ENCODE measurements at regions not wholly inside any gene's neighbourhood (a gene's known extent, or its start where the extent isn't known, plus 50 kb on each side); places are given as distances from the start of the nearest gene placed in this dataset.

- H3K27me3 Mint-ChIP-seq = peaks cover 19% of the 10 kb centered on the region
- no peak overlapping the region for H3K4me3 Mint-ChIP-seq
- H3K9me3 Mint-ChIP-seq = no peaks in the 10 kb centered on the region
- DNase-seq = no peak
- H3K27ac Mint-ChIP-seq = no peak overlapping the region
- no peaks in the 10 kb centered on the region for H3K36me3 Mint-ChIP-seq
- H3K4me1 Mint-ChIP-seq = peaks cover 6% of the 10 kb centered on the region
Measured at GRCh38 chr10:78405736-78406135, 372.1 kb downstream of the RPS24 start.

- Mint-ChIP-seq H3K36me3 (no peaks in the 10 kb centered on the region), H3K4me3 (peak overlapping the region; percentile 72), H3K27me3 (peaks cover 19% of the 10 kb centered on the region), H3K9me3 (no peaks in the 10 kb centered on the region), H3K4me1 (peaks cover 6% of the 10 kb centered on the region), H3K27ac (no peak overlapping the region)
- no peak for DNase-seq
Measured at GRCh38 chr10:78406648-78407008, 373.0 kb downstream of the RPS24 start.

- Mint-ChIP-seq H3K27me3 (peaks cover 19% of the 10 kb centered on the region), H3K4me3 (peak overlapping the region; percentile 72), H3K36me3 (no peaks in the 10 kb centered on the region), H3K27ac (no peak overlapping the region), H3K4me1 (peaks cover 6% of the 10 kb centered on the region), H3K9me3 (no peaks in the 10 kb centered on the region)
- DNase-seq = peak; percentile 66
Measured at GRCh38 chr10:78407009-78407711, 373.5 kb downstream of the RPS24 start.

DNA sequence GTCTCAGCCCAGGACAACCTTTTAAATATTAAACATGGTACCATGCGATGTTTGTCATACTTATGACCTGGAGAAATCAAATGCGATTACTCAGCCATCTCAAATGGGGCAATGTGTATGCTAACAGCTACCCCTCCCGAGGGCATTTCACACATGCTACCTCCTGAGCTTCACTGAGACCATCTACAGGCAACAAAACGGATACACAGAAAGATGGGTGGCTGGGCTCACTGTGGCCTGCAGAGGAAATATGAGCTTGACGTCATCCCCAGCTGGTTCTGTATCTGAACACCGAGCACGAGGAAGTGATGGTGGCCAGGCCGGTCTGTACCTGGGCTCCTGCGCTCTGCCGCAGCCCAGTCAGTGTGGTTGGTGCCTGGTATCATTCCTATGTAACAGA is 374.3 kb downstream of the RPS24 start:
- no peak overlapping the region for H3K4me3 Mint-ChIP-seq
- no peaks in the 10 kb centered on the region for H3K9me3 Mint-ChIP-seq
- no peaks in the 10 kb centered on the region for H3K36me3 Mint-ChIP-seq
- DNase-seq = no peak
- peaks cover 19% of the 10 kb centered on the region for H3K27me3 Mint-ChIP-seq
- peaks cover 6% of the 10 kb centered on the region for H3K4me1 Mint-ChIP-seq
- H3K27ac Mint-ChIP-seq = no peak overlapping the region

DNA sequence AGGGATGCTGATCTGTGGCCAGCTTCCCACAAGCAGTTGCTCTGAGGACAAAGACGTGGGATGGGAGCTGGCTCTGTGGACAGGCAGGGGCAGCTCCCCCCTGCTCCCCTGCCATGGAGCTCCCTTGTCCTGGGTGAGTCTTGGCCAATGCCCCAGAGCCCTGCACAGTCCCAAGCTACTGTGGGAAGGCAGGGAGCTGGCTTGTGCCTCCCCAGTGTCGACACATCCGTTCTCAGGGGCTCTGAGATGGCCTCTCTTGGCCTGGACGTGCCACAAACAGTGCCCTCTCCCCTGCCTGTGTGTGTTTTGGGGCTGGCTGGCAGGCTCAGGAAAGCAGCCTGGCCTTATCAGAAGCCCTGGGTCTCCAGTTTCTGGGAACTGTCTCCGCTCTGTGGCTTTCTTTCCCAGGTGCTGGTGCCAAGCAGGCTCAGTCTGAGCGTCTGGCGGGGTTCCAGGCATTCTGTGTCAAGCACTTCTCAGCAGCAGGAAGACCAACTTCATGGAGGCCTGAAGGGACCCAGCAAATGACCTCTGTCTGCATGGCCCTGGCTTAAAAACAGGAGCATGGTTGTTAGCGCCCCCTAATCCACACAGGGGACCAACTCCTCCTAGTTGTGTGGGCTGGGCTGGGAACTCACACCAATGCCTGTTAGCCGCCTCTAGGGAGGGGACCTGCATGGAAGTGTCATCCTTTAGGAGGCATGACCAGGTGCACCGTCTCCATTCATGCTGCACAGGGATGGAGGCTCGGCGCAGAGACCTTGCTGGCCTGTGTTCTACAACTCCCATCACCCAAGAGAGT is 375.2 kb downstream of the RPS24 start:
- Mint-ChIP-seq H3K9me3 (no peaks in the 10 kb centered on the region), H3K36me3 (no peaks in the 10 kb centered on the region), H3K27me3 (peaks cover 19% of the 10 kb centered on the region), H3K4me3 (no peak overlapping the region), H3K4me1 (peaks cover 6% of the 10 kb centered on the region), H3K27ac (no peak overlapping the region)
- DNase-seq = no peak

GRCh38 chr10:78410046-78410965 is 376.6 kb downstream of the RPS24 start:
- Mint-ChIP-seq H3K27me3 (peaks cover 18% of the 10 kb centered on the region), H3K4me3 (no peak overlapping the region), H3K4me1 (peaks cover 6% of the 10 kb centered on the region), H3K36me3 (no peaks in the 10 kb centered on the region), H3K27ac (no peak overlapping the region), H3K9me3 (no peaks in the 10 kb centered on the region)
- DNase-seq = no peak

DNA sequence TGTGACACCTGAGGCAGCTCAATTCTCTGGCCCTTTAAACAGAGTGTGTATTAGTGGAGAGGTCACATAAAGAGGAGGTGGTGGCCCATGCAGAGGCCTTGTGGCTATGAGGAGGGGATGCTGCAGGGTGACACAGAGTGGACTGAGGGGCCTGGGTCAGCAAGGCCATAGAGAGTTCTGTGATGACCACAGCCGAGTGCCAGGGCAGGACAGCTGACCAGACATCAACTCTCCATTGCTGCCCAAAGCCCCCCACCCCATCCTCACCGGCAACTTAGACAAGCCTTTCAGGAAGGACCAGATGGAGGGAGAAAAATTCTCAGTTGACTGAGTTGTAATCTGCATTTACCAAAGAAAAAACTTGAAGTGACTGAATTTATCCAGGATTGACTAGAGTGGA is 378.1 kb downstream of the RPS24 start:
- Mint-ChIP-seq H3K27me3 (peaks cover 3% of the 10 kb centered on the region), H3K9me3 (no peaks in the 10 kb centered on the region), H3K27ac (no peak overlapping the region), H3K4me1 (peaks cover 4% of the 10 kb centered on the region), H3K36me3 (no peaks in the 10 kb centered on the region), H3K4me3 (no peak overlapping the region)
- DNase-seq = no peak

GRCh38 chr10:78412605-78413004 is 378.9 kb downstream of the RPS24 start:
- no peak overlapping the region for H3K4me3 Mint-ChIP-seq
- DNase-seq = no peak
- no peaks in the 10 kb centered on the region for H3K9me3 Mint-ChIP-seq
- no peaks in the 10 kb centered on the region for H3K4me1 Mint-ChIP-seq
- no peak overlapping the region for H3K27ac Mint-ChIP-seq
- H3K36me3 Mint-ChIP-seq = no peaks in the 10 kb centered on the region
- H3K27me3 Mint-ChIP-seq = no peaks in the 10 kb centered on the region

DNA sequence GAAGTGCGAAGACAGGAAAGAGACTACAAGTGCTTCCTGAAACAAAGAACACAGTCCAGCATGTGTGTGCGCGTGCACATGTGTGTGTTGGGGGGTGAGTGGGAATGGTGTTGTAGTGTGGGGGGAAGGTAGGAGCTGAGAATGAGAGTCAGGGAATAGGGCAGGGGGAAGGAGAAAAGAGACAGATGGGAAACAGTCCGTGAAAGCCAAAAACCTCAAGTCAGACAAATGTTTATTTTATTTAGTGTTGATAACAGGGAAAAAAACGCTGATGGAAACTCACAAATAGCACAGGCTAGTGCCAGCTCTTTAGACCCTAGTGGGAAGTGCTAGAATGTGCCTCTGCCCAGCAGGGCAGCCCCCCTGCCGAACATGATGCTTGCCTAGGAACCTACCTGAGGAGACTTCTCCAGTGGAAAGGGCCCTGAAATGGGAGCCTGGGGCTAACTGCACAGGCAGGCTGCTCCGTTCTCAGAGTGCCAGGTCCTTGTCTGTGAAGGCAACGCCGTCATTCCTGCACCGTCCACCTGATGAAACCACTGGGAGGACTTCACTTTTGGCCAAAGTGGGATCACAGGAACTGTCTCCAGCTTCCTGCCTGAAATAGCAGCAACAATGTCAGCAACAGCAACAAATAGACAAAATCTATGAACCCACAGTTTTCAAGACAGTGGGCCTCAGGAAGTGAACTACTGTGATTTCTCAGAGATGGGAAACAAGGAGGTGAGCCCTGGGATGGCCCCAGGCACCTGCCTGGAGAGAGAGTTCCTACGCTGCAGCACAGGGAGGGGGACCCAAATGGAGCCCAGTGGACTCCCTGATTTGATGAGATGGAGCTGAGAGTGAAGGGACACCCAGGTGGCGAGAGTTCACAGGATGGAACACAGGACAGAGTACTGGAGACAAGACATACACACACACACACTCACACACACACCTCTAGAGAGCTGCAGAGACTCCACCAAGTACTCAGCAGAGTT is 379.7 kb downstream of the RPS24 start:
- no peak overlapping the region for H3K27ac Mint-ChIP-seq
- no peaks in the 10 kb centered on the region for H3K36me3 Mint-ChIP-seq
- no peaks in the 10 kb centered on the region for H3K9me3 Mint-ChIP-seq
- DNase-seq = no peak
- no peaks in the 10 kb centered on the region for H3K4me1 Mint-ChIP-seq
- H3K4me3 Mint-ChIP-seq = no peak overlapping the region
- no peaks in the 10 kb centered on the region for H3K27me3 Mint-ChIP-seq

GRCh38 chr10:78414380-78414779 is 380.7 kb downstream of the RPS24 start:
- Mint-ChIP-seq H3K27ac (no peak overlapping the region), H3K27me3 (no peaks in the 10 kb centered on the region), H3K4me3 (no peak overlapping the region), H3K36me3 (no peaks in the 10 kb centered on the region), H3K4me1 (no peaks in the 10 kb centered on the region), H3K9me3 (no peaks in the 10 kb centered on the region)
- no peak for DNase-seq

DNA sequence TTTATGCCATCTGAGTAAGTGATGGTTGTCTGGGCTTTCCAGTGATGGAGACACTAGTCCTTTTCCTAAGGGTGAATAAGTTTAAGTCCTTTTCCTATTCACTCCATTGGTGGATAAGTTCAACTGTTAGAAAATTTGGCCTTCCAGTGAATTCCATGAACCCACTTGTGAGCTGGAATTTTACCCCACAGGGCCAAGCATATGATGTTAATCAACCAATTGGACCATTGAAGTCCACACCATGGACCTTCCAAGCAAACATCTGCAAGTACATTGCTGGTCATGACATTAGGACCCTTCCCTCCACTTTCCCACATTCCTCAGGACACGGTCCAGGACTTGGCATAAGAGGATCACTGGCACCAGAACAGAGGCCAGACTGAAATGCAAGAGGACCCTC is 381.4 kb downstream of the RPS24 start:
- H3K9me3 Mint-ChIP-seq = no peaks in the 10 kb centered on the region
- H3K4me1 Mint-ChIP-seq = no peaks in the 10 kb centered on the region
- no peak overlapping the region for H3K27ac Mint-ChIP-seq
- no peak overlapping the region for H3K4me3 Mint-ChIP-seq
- H3K36me3 Mint-ChIP-seq = no peaks in the 10 kb centered on the region
- no peak for DNase-seq
- H3K27me3 Mint-ChIP-seq = no peaks in the 10 kb centered on the region

DNA sequence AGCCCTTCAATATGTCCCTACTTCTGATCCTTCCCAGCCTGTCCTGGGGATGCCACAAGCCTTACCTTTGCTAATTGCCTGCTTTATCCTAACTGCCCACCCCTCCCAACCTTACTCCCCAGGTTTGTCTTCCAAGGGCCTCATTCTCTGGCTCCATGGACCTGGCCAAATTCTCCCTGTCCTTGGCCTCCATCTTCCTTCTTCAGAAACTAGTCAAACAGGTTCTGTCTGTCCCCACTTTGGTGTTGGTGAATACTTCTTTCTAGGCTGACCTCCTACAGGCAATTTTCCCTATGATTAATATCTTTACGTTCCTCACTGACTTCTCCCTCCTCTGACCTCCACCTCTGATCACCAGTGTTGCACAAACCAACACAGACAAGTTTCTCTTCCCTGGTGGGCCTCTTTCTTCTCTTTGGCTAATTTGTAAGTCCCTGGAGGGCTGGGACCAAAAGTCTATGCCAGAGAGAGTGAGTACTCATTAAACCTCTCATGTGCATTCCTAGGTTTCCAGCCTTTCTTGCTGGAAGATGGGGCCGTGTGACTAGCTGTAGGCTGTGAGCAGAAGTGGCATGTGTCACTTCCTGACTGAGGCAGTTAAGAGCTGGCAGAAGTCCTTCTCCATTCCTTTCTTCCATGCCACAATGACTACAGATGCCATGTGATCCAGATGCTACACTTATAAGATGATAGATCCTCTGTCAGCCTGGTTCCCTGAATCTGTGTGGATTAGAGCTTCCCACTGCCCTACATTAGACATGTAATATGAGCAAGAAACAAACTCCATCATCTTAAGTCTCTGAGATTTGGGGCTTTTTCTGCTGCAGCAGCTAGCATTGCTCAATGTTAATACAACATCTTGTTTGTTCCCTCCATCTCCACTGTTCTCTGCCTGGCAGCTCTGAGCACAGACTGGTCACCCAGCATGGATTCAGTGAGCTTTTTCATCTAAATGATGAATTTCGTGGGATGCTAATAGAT is 382.7 kb downstream of the RPS24 start:
- H3K4me1 Mint-ChIP-seq = no peaks in the 10 kb centered on the region
- H3K9me3 Mint-ChIP-seq = no peaks in the 10 kb centered on the region
- no peak for DNase-seq
- no peak overlapping the region for H3K27ac Mint-ChIP-seq
- H3K27me3 Mint-ChIP-seq = no peaks in the 10 kb centered on the region
- H3K4me3 Mint-ChIP-seq = no peak overlapping the region
- H3K36me3 Mint-ChIP-seq = no peaks in the 10 kb centered on the region

All from activated naive CD8-positive, alpha-beta T cell treated with anti-CD3 and anti-CD28 coated beads for 36 hours (primary cell).